Fibroblast of lung (primary cell): ENCODE measurements at regions not wholly inside any gene's neighbourhood (a gene's known extent, or its start where the extent isn't known, plus 50 kb on each side); places are given as distances from the start of the nearest gene placed in this dataset.

Source experiments
- CTCF ChIP-seq, 2 donors: IDR thresholded peaks in 1 of 2; conservative IDR thresholded peaks in 1 of 2; 1 replicate in 1 of 2; 2 replicates in 1 of 2; pipeline ENCODE4 v1.5.1; 2011 to 2012; ENCODE audit warnings: low read length in 2 of 2, control low read depth in 1 of 2, inconsistent platforms in 1 of 2, low read depth in 1 of 2, mild to moderate bottlenecking in 1 of 2
- EZH2 ChIP-seq: IDR thresholded peaks from 2 replicates; pipeline ENCODE4 v1.5.1; 2012; ENCODE audit warnings: low read length, control low read depth, mild to moderate bottlenecking; ENCODE audit errors: missing control alignments

DNA sequence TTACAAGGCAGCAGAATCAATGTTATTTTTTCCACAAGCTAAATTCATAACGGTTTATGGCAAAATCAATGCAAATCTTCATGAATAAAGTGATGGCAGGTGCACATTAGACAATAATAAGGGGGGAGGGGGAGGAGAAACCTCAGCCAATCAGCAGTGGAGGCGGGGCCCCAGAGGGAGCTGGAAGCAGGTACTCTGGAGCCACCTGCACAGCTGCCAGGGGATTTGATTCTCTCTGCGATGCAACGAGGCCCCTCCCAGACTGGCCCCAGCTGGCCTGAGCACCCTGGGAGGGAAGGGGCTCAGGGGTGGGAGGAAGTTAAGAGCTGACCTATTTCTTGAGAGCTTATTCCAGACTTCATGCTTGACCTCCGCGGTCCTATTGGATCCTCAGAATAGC lies 127.8 kb upstream of the IGSF21 start:
- no peak for TF ChIP-seq CTCF (conservative IDR thresholded peaks at IDR 0.05 in 1 of 2, IDR thresholded peaks at IDR 0.05 in 1 of 2; ENCODE audit: low read depth in 1 of 2, low read length in 2 of 2)
- no peak for TF ChIP-seq EZH2
